ENCODE measurements at regions not wholly inside any gene's neighbourhood (a gene's known extent, or its start where the extent isn't known, plus 50 kb on each side); places are given as distances from the start of the nearest gene placed in this dataset.

DNA sequence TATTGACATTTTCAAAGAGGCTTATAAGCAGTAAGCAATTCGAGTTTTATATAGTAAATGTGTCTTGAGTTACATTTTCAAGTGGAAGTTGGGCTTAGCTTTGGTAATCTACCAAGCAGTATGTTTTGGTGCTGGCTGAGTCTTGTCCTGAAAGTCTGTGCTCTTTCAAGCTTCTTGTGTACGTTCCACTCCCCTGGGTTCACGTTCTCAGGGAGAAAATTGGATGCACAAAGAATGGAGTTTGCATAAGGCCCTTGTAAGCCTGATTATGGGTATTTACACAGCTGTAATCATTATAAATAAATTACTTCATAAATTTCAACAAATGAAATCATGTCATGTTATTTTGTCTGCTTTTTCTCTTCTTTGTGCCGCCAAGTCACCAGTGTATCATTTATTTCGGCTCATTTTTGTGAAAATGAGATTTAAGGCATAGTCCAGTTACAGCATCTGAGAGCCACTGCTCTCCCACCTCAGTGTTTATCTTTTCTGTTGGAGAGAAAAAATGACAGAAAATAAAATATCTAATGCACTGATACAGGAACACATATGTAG is 262.5 kb downstream of the BTBD3 start:
- Histone ChIP-seq H3K4me2 (replicated peaks; ENCODE audit: extremely low read depth, low read length, poor library complexity, severe bottlenecking) (no peak overlapping the region), H3K27me3 (ENCODE audit: control insufficient read depth in 2 of 2, insufficient read depth in 2 of 2, low read length in 2 of 2) (no peaks in the 10 kb centered on the region), H3K9ac (ENCODE audit: insufficient read depth, low read length, poor library complexity, severe bottlenecking) (no peak overlapping the region), H3K4me3 (replicated peaks in 1 of 3; ENCODE audit: low read depth in 2 of 3, low read length in 3 of 3) (no peak overlapping the region), H4K20me1 (ENCODE audit: insufficient read depth, low read length) (no peaks in the 10 kb centered on the region), H3K36me3 (replicated peaks in 1 of 2; ENCODE audit: control insufficient read depth in 1 of 2, insufficient read depth in 2 of 2, low read length in 2 of 2) (no peaks in the 10 kb centered on the region), H3K4me1 (ENCODE audit: control insufficient read depth in 1 of 2, insufficient read depth in 2 of 2, low read length in 2 of 2) (no peaks in the 10 kb centered on the region), H3K79me2 (ENCODE audit: insufficient read depth, low read length) (no peaks in the 10 kb centered on the region), H2AFZ (ENCODE audit: insufficient read depth, low read depth, low read length, poor library complexity, severe bottlenecking) (no peak overlapping the region), H3K9me3 (replicated peaks in 1 of 2; ENCODE audit: control insufficient read depth in 1 of 2, insufficient read depth in 1 of 2, low read length in 2 of 2) (no peaks in the 10 kb centered on the region), H3K27ac (ENCODE audit: low read depth in 1 of 2, low read length in 2 of 2) (no peak overlapping the region)
- DNase-seq, result no peak
- peaks cover 0 to 5% (median 2%) of the 10 kb centered on the region in 7 donors for H3K9me3 Mint-ChIP-seq
- H3K27me3 Mint-ChIP-seq (ENCODE audit: low read depth in 3 of 3), result no peaks in the 10 kb centered on the region
- H3K27ac Mint-ChIP-seq, result no peak overlapping the region
- WGBS (ENCODE audit: insufficient coverage), result no CpG with 5 or more reads among the region's 5 CpGs
- no peak overlapping the region for H3K4me3 Mint-ChIP-seq
- peaks cover 6% of the 10 kb centered on the region for H3K4me1 Mint-ChIP-seq
- TF ChIP-seq, protein P1, sequence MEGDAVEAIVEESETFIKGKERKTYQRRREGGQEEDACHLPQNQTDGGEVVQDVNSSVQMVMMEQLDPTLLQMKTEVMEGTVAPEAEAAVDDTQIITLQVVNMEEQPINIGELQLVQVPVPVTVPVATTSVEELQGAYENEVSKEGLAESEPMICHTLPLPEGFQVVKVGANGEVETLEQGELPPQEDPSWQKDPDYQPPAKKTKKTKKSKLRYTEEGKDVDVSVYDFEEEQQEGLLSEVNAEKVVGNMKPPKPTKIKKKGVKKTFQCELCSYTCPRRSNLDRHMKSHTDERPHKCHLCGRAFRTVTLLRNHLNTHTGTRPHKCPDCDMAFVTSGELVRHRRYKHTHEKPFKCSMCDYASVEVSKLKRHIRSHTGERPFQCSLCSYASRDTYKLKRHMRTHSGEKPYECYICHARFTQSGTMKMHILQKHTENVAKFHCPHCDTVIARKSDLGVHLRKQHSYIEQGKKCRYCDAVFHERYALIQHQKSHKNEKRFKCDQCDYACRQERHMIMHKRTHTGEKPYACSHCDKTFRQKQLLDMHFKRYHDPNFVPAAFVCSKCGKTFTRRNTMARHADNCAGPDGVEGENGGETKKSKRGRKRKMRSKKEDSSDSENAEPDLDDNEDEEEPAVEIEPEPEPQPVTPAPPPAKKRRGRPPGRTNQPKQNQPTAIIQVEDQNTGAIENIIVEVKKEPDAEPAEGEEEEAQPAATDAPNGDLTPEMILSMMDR (IDR thresholded peaks at IDR 0.05), result no peak
- intact Hi-C loops (cut with micrococcal nuclease), result no loop called here
- H3K36me3 Mint-ChIP-seq, result no peaks in the 10 kb centered on the region

DNA sequence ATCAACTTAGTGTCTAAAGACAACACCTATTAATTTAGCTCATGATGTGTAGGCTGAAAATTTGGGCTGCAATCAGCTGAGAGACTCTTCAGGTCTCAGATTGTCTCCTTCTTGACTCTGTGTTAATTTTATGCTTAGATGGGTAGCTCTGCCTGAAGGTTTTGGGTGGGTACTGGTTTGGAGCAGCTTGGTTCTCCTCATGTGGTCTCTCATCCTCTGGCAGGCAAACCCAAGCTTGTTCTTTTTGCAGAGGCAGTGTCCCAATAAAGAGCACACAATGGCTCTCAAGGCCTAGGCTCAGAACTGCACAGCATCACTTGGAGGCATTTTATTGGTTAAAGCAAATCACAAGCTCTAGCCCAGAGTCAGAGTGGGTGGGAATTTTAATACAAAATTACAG is 280.6 kb downstream of the BTBD3 start:
- Histone ChIP-seq H3K36me3 (replicated peaks in 1 of 2; ENCODE audit: control insufficient read depth in 1 of 2, insufficient read depth in 2 of 2, low read length in 2 of 2) (no peaks in the 10 kb centered on the region), H2AFZ (ENCODE audit: insufficient read depth, low read depth, low read length, poor library complexity, severe bottlenecking) (no peak overlapping the region), H3K9me3 (replicated peaks in 1 of 2; ENCODE audit: control insufficient read depth in 1 of 2, insufficient read depth in 1 of 2, low read length in 2 of 2) (no peaks in the 10 kb centered on the region), H3K4me1 (ENCODE audit: control insufficient read depth in 1 of 2, insufficient read depth in 2 of 2, low read length in 2 of 2) (peaks cover 0 to 5% of the 10 kb centered on the region in 2 donors), H4K20me1 (ENCODE audit: insufficient read depth, low read length) (no peaks in the 10 kb centered on the region), H3K27me3 (ENCODE audit: control insufficient read depth in 2 of 2, insufficient read depth in 2 of 2, low read length in 2 of 2) (no peaks in the 10 kb centered on the region), H3K4me3 (replicated peaks in 1 of 3; ENCODE audit: low read depth in 2 of 3, low read length in 3 of 3) (no peak overlapping the region), H3K27ac (ENCODE audit: low read depth in 1 of 2, low read length in 2 of 2) (no peak overlapping the region), H3K9ac (ENCODE audit: insufficient read depth, low read length, poor library complexity, severe bottlenecking) (no peak overlapping the region), H3K79me2 (ENCODE audit: insufficient read depth, low read length) (no peaks in the 10 kb centered on the region), H3K4me2 (replicated peaks; ENCODE audit: extremely low read depth, low read length, poor library complexity, severe bottlenecking) (no peak overlapping the region)
- H3K9me3 Mint-ChIP-seq, result peaks cover 0 to 1% (median 0%) of the 10 kb centered on the region in 7 donors
- no peak overlapping the region for H3K27ac Mint-ChIP-seq
- H3K4me1 Mint-ChIP-seq, result peaks cover 5% of the 10 kb centered on the region
- TF ChIP-seq, protein P1 (IDR thresholded peaks at IDR 0.05), result no peak
- intact Hi-C loops (cut with micrococcal nuclease), result no loop called here
- H3K27me3 Mint-ChIP-seq (ENCODE audit: low read depth in 3 of 3), result no peaks in the 10 kb centered on the region
- H3K36me3 Mint-ChIP-seq, result no peaks in the 10 kb centered on the region
- no peak overlapping the region for H3K4me3 Mint-ChIP-seq
- no peak for DNase-seq

Measured in CD14-positive monocyte (primary cell).